ENCODE measurements at regions not wholly inside any gene's neighbourhood (a gene's known extent, or its start where the extent isn't known, plus 50 kb on each side); places are given as distances from the start of the nearest gene placed in this dataset.
"Not testable (repeated sequence)": the region's sequence is repeated elsewhere in the genome, so short reads cannot be mapped to it uniquely, and the experiment has no call there.

DNA sequence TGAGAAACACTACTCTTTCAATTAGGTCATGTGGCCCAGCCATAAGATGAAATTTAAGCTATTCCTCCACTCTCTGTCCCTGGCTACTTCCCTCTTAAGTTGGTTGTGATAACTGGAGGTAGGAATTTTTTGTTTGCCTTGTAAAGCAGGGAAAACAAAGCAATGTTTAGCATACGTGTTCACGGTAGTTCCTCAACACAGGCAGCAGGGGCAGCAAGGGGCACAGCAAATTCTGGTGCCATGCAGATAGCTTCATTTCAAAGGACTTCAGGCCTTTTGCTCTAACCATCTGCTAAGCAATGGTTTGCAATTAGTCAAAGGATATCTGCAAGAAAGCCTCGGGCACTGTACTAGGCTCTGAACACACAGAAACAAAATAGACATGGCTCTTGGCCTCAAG lies 330.2 kb downstream of the ZIC3 start:
- no peak for DNase-seq (ENCODE audit: low spot score)
- in situ Hi-C loops (cut with MboI; ENCODE audit: low pct_unique_long_range_greater_than_20kb, low sequenced_read_pairs, unreplicated experiment): no loop called here
- TF ChIP-seq, protein P1, sequence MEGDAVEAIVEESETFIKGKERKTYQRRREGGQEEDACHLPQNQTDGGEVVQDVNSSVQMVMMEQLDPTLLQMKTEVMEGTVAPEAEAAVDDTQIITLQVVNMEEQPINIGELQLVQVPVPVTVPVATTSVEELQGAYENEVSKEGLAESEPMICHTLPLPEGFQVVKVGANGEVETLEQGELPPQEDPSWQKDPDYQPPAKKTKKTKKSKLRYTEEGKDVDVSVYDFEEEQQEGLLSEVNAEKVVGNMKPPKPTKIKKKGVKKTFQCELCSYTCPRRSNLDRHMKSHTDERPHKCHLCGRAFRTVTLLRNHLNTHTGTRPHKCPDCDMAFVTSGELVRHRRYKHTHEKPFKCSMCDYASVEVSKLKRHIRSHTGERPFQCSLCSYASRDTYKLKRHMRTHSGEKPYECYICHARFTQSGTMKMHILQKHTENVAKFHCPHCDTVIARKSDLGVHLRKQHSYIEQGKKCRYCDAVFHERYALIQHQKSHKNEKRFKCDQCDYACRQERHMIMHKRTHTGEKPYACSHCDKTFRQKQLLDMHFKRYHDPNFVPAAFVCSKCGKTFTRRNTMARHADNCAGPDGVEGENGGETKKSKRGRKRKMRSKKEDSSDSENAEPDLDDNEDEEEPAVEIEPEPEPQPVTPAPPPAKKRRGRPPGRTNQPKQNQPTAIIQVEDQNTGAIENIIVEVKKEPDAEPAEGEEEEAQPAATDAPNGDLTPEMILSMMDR (IDR thresholded peaks at IDR 0.05; ENCODE audit: extremely low read depth, insufficient read depth, missing control alignments): no peak

DNA sequence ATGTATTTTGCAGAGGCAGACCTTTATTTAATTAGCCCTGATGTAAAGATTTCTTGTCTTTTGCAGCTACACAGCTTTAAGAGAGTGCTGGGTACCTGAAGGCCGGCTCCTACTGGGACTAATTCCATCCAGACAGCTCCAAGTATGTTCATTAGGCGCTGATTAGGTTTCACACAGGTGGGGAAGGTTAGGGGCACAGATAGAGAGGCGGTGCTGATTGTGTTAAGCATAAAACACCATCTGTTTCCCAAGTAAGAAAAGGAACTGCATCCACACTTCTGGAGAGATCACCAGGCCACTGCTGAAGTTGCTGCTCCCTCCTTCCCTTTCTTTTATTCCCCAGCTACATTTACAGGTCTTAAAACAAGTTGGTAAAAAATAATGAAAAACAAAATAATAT lies 349.5 kb downstream of the ZIC3 start:
- TF ChIP-seq, protein P1 (IDR thresholded peaks at IDR 0.05; ENCODE audit: extremely low read depth, insufficient read depth, missing control alignments): no peak
- in situ Hi-C loops (cut with MboI; ENCODE audit: low pct_unique_long_range_greater_than_20kb, low sequenced_read_pairs, unreplicated experiment): no loop called here
- DNase-seq (ENCODE audit: low spot score): no peak

DNA sequence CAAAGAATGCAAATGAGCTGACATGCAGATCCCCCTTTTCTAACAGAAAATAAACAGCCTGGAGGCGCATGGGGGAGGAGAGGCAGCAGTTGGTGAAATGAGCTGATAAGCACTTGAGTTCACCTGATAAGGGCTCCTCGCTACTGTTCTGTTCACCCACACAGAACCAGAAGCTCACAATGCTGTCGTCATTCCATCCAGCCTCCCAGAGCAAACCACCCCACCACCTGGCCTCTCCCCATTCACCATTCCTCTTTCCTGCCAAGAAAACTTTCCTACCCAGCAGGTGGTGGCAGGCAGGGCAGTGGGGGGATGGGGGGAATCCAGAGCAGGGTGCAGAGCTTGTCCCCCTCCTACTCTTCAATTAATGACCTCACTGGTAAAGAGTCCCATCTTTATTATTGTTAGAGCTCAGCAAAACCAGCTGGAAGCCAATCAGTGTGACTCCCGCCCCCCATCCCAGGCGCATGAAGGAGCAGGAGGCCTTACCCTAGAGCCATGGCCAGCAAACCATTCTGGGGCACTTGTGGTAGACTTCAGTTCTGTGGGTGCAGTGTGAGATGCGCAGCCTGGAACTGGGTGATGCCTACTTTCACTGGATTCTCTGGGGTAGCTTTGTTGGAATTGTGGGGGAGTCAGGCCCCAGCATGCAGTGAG lies 350.3 kb downstream of the ZIC3 start:
- DNase-seq (ENCODE audit: low spot score): no peak
- in situ Hi-C loops (cut with MboI; ENCODE audit: low pct_unique_long_range_greater_than_20kb, low sequenced_read_pairs, unreplicated experiment): no loop called here
- TF ChIP-seq, protein P1 (IDR thresholded peaks at IDR 0.05; ENCODE audit: extremely low read depth, insufficient read depth, missing control alignments): no peak

DNA sequence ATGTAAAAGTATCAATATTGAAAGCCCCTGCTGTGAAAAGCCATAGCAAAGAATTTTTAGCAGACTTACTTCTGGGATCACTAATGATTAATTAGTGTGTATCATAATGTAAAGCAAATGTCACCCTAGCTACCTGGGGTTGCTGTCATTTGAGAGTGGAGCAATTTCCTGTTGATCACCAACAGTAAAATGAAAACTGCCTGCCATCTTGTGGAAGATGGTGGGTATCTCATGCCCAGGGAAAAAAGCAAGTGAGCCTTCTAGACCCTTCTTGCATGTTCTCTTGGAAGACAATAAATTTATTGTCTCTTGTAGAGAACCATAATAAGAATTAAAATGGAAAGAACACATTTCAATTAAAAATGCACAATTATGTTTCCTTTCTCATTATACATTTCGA lies 360.2 kb downstream of the ZIC3 start:
- TF ChIP-seq, protein P1 (IDR thresholded peaks at IDR 0.05; ENCODE audit: extremely low read depth, insufficient read depth, missing control alignments): peak; percentile 9
- in situ Hi-C loops (cut with MboI; ENCODE audit: low pct_unique_long_range_greater_than_20kb, low sequenced_read_pairs, unreplicated experiment): no loop called here
- DNase-seq (ENCODE audit: low spot score): no peak

DNA sequence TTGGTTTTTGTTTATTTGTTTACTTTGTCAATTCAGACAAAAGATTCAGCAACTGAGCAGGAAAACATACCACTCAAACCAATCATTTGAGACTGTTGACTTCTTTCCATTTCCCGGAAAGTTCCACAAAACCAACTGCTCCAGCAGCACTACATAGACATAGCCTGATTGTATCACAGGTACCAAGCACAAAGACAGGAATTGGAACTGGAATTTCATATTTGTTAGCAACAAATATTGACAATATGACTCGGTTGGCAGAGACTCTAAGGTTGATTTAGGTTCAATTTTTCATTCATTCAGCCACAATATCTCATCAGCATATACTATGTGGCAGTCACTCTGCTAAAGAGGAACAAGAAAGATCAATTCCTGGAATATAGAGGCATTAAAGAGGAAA lies 364.0 kb downstream of the ZIC3 start:
- in situ Hi-C loops (cut with MboI; ENCODE audit: low pct_unique_long_range_greater_than_20kb, low sequenced_read_pairs, unreplicated experiment): no loop called here
- TF ChIP-seq, protein P1 (IDR thresholded peaks at IDR 0.05; ENCODE audit: extremely low read depth, insufficient read depth, missing control alignments): no peak
- no peak for DNase-seq (ENCODE audit: low spot score)

DNA sequence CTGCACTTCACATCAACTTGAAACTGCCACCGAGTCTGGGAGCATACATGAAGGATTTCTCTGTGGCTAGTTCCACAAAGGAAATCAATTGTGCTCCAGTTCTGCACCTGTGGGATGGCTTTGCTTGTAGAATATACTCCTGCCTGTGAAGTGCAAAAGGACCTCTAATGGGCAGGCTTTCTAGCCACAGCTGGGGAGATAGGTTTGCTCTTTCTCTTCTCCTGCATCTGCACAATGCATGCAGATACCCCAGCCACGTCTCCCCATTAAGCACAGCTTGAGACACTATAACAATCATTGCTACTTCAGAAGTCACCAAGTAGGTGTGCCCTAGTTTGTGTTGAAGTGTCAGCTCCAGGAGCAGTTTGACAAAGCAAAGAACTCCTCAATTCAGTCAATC lies 364.6 kb downstream of the ZIC3 start:
- in situ Hi-C loops (cut with MboI; ENCODE audit: low pct_unique_long_range_greater_than_20kb, low sequenced_read_pairs, unreplicated experiment): no loop called here
- no peak for DNase-seq (ENCODE audit: low spot score)
- TF ChIP-seq, protein P1 (IDR thresholded peaks at IDR 0.05; ENCODE audit: extremely low read depth, insufficient read depth, missing control alignments): no peak

DNA sequence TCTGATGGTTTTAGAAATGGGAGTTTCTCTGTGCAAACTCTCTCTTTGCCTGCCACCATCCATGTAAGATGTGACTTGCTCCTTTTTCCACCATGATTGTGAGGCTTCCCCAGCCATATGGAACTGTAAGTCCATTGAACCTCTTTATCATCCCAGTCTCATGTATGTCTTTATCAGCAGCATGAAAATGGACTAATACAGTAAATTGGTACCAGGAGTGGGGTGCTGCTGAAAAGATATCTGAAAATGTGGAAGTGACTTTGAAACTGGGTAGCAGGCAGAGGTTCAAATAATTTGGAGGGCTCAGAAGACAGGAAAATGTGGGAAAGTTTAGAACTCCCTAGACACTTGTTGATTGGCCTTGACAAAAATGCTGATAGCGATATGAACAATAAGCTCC lies 368.3 kb downstream of the ZIC3 start:
- in situ Hi-C loops (cut with MboI; ENCODE audit: low pct_unique_long_range_greater_than_20kb, low sequenced_read_pairs, unreplicated experiment); DNase-seq (ENCODE audit: low spot score): not testable (repeated sequence)

DNA sequence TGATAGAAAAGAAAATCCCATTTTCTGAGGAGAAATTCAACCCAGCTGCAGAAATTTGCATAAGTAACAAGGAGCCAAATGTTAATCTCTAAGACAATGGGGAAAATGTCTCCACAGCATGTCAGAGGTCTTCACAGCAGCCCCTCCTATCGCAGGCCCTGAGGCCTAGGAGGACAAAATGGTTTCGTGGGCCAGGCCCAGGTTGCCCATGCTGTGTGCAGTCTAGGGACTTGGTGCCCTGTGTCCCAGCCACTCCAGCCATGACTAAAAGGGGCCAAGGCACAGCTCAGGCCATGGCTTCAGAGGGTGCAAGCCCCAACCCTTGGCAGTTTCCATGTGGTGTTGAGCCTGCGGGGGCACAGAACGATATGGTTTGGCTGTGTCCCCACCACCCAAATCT lies 369.0 kb downstream of the ZIC3 start:
- in situ Hi-C loops (cut with MboI; ENCODE audit: low pct_unique_long_range_greater_than_20kb, low sequenced_read_pairs, unreplicated experiment); DNase-seq (ENCODE audit: low spot score): not testable (repeated sequence)
